Pancreas (tissue), 10 donors: ENCODE measurements at regions not wholly inside any gene's neighbourhood (a gene's known extent, or its start where the extent isn't known, plus 50 kb on each side); places are given as distances from the start of the nearest gene placed in this dataset.

Experiments
- ATAC-seq, 4 donors: fragments of 200-7000 bp; cut with Tn5 transposase; one replicate each; pipeline versions ENCODE4 v1.8.0 to v1.9.1; 2020; ENCODE audit warnings: mild to moderate bottlenecking in 4 of 4, moderate library complexity in 4 of 4
- DNase-seq, 6 donors: peaks; one replicate each; pipeline ENCODE4 v3.0.0-alpha.2; 2020
- FAIRE-seq: peaks from 2 replicates; lab custom pipeline; 2012; peaks lifted over from hg19 to GRCh38; lab: Jason Lieb, UNC
- H3K27ac ChIP-seq, 4 donors: fragments of 200-600 bp; sonication (generic); 1 replicate in 3 of 4; 2 replicates in 1 of 4; pipeline versions ENCODE4 v1.5.0 to v1.8.0; 2020
- H3K27me3 ChIP-seq, 4 donors: fragments of 200-600 bp; one replicate each; pipeline ENCODE4 v1.8.0; 2021
- H3K36me3 ChIP-seq, 3 donors: fragments of 200-600 bp; sonication (generic) in 1 of 3; one replicate each; pipeline versions ENCODE4 v1.5.0 to v1.8.0; 2020 to 2021
- H3K4me1 ChIP-seq, 3 donors: fragments of 200-600 bp; one replicate each; pipeline ENCODE4 v1.8.0; 2021
- H3K4me3 ChIP-seq, 4 donors: fragments of 200-600 bp; sonication (generic) in 2 of 4; one replicate each; pipeline versions ENCODE4 v1.5.0 to v1.8.0; 2020 to 2021
- H3K9me3 ChIP-seq, 4 donors: fragments of 200-600 bp; one replicate each; pipeline ENCODE4 v1.8.0; 2021
- WGBS, 2 donors: extraction: QIAGEN DNeasy Blood & Tissue Kit; methylation state at CpG; one replicate each; pipeline ENCODE4 v1.1.7; 2013; 5-methylcytosine and 5-hydroxymethylcytosine counted together
- intact Hi-C, 3 donors: fragments of 100-400 bp; cut with DNase I; formaldehyde crosslinking; loops; one replicate each; pipeline versions ENCODE4 v1.11.1 to v1.14.2; 2022
- TF ChIP-seq, protein P1 (sequence below), 4 donors: fragments of 200-600 bp; sonication (generic) in 3 of 4; IDR thresholded peaks; one replicate each; pipeline versions ENCODE4 v1.5.0 to v1.8.0; 2021; ENCODE audit warnings: antibody characterized with exemption in 4 of 4
- donor health status: healthy with polysubstance abuse.
- donor health status: DM: no; HTN: no; CAD: no; lungs with moderate emphysema.
- donor health status: DM: no; HTN: no; CAD: no.
- donor health status: control.
- donor health status: control.
- donor health status: Bipolar disorder and iron deficiency.
- donor health status: DM: yes; HTN: yes; CAD: no.
- donor health status: DM: no; HTN: no; CAD: no.
- donor health status: DM: no; HTN: no; CAD: no.
- donor health status: DM: yes; HTN: yes; CAD: no.

DNA sequence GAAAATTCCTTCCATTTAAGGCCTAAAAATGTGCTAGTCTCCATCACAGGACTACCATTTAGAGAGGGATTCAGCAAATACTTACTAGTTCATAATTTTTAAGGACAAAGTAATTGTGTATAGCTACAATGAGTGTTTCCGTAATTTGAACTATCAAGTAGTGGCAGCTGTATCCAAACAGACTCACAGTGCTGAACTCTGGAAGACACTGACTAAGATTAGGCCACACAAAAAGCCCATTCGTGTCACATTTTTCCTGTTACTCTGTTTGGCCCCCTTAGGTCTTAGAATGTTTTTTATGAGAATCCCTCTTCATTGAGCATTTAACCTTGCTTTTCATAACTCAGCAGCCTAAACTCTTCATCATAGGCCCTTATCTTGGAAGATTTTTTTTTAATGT is 731.2 kb upstream of the PCDH9 start:
- WGBS, 2 donors = 55 to 62% methylated on average over 2 of the region's 2 CpGs
- Histone ChIP-seq H3K4me1 (no peaks in the 10 kb centered on the region), H3K36me3 (no peaks in the 10 kb centered on the region), H3K9me3 (no peaks in the 10 kb centered on the region), H3K4me3 (no peak overlapping the region), H3K27me3 (no peaks in the 10 kb centered on the region), H3K27ac (no peak overlapping the region)
- no peak for FAIRE-seq
- no peak for ATAC-seq
- DNase-seq = no peak
- TF ChIP-seq, protein P1, sequence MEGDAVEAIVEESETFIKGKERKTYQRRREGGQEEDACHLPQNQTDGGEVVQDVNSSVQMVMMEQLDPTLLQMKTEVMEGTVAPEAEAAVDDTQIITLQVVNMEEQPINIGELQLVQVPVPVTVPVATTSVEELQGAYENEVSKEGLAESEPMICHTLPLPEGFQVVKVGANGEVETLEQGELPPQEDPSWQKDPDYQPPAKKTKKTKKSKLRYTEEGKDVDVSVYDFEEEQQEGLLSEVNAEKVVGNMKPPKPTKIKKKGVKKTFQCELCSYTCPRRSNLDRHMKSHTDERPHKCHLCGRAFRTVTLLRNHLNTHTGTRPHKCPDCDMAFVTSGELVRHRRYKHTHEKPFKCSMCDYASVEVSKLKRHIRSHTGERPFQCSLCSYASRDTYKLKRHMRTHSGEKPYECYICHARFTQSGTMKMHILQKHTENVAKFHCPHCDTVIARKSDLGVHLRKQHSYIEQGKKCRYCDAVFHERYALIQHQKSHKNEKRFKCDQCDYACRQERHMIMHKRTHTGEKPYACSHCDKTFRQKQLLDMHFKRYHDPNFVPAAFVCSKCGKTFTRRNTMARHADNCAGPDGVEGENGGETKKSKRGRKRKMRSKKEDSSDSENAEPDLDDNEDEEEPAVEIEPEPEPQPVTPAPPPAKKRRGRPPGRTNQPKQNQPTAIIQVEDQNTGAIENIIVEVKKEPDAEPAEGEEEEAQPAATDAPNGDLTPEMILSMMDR (IDR thresholded peaks at IDR 0.05) = no peak
- intact Hi-C loops = no loop called here

DNA sequence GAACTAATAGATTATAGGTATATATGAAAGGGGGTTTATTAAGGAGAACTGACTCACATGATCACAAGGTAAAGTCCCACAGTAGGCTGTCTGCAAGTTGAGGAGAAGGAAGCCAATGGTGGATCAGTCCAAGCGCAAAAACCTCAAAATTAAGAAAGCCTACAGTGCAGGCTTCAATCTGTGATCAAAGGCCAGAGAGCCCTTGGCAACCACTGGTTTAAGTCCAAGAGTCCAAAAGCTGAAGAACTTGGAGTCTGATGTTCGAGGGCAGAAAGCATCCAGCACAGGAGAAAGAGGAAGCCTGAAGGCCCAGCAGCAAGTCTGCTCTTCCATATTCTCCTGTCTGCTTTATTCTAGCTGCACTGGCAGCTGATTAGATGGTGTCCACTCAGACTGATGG is 721.3 kb upstream of the PCDH9 start:
- H3K27ac ChIP-seq = no peak overlapping the region
- no peaks in the 10 kb centered on the region for H3K4me1 ChIP-seq
- no peaks in the 10 kb centered on the region for H3K9me3 ChIP-seq
- ATAC-seq (no peak), FAIRE-seq (no peak), DNase-seq (no peak)
- H3K36me3 ChIP-seq = no peaks in the 10 kb centered on the region
- no peak overlapping the region for H3K4me3 ChIP-seq
- 48 to 51% methylated on average over 2 of the region's 2 CpGs for WGBS, 2 donors
- TF ChIP-seq, protein P1 (IDR thresholded peaks at IDR 0.05) = no peak
- H3K27me3 ChIP-seq = no peaks in the 10 kb centered on the region
- intact Hi-C loops = no loop called here

DNA sequence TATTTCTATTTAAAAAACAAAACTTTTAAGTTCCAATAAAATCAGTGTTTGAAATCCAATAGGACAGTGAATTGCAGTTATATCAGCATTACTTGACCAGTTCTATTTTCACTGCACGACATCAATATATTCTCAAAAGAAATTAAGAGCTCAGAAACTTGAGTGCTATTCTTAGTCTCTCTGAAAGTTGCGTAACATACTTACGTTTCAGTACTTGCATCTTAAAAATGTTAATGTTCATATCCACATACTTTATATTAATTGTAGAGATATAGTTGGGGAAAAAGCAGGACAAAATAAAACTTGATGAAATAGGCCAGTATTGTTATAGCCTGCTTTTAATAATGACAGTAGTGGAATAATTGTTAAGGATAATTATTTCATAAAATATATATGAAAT is 720.5 kb upstream of the PCDH9 start:
- no peaks in the 10 kb centered on the region for H3K4me1 ChIP-seq
- H3K9me3 ChIP-seq = no peaks in the 10 kb centered on the region
- no peaks in the 10 kb centered on the region for H3K36me3 ChIP-seq
- 54 to 70% methylated on average over 3 of the region's 3 CpGs for WGBS, 2 donors
- H3K27me3 ChIP-seq = no peaks in the 10 kb centered on the region
- no peak for DNase-seq
- FAIRE-seq = no peak
- TF ChIP-seq, protein P1 (IDR thresholded peaks at IDR 0.05) = no peak
- H3K4me3 ChIP-seq = no peak overlapping the region
- H3K27ac ChIP-seq = no peak overlapping the region
- intact Hi-C loops = no loop called here
- no peak for ATAC-seq

DNA sequence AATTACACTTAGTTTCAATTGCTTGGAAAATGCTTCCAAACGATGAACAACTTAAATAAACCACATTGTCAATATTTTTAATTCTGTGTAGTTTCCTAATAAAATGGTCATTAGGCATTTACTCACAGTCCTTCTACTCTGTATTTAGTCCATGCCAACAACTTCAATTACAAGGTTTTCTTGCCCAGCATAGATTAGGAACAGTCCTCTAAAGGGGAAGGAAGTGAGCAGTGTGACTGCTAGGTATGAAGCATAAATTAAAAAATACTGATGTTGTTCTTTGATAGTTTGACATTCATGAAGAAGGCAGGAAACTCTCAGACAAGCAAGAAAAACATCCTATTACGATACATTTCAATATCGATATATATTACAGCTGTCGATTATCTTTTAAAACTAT is 716.0 kb upstream of the PCDH9 start:
- FAIRE-seq (no peak), DNase-seq (no peak), ATAC-seq (no peak)
- TF ChIP-seq, protein P1 (IDR thresholded peaks at IDR 0.05) = no peak
- H3K36me3 ChIP-seq = no peaks in the 10 kb centered on the region
- H3K9me3 ChIP-seq = no peaks in the 10 kb centered on the region
- WGBS, 2 donors = 63 to 73% methylated on average over 4 of the region's 4 CpGs
- H3K27ac ChIP-seq = no peak overlapping the region
- intact Hi-C loops = no loop called here
- H3K4me3 ChIP-seq = no peak overlapping the region
- H3K4me1 ChIP-seq = no peaks in the 10 kb centered on the region
- no peaks in the 10 kb centered on the region for H3K27me3 ChIP-seq

DNA sequence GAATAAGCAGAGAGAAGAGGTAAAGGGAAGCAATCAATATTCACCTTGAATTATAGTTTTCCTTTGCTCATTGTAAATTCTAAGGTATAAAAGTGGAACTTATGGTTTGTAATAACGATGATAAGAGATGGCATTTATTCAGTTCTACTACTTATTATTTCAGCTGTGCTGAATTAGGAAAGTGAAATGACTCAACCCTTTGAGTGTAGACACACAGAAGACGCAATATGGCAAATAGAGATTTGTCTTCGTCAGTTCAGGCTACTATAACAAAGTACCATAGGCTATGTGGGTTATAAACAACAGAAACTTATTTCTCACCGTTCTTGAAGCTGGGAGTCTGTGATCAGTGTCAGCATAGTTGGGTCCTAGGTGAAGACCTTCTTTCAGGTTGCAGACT is 713.0 kb upstream of the PCDH9 start:
- no peaks in the 10 kb centered on the region for H3K27me3 ChIP-seq
- TF ChIP-seq, protein P1 (IDR thresholded peaks at IDR 0.05) = no peak
- no peaks in the 10 kb centered on the region for H3K9me3 ChIP-seq
- H3K36me3 ChIP-seq = no peaks in the 10 kb centered on the region
- no peak overlapping the region for H3K27ac ChIP-seq
- intact Hi-C loops = no loop called here
- 47 to 61% methylated on average over 4 of the region's 4 CpGs for WGBS, 2 donors
- FAIRE-seq (no peak), DNase-seq (no peak), ATAC-seq (no peak)
- H3K4me1 ChIP-seq = no peaks in the 10 kb centered on the region
- H3K4me3 ChIP-seq = no peak overlapping the region
